Ovary (tissue), 7 donors: ENCODE measurements at regions not wholly inside any gene's neighbourhood (a gene's known extent, or its start where the extent isn't known, plus 50 kb on each side); places are given as distances from the start of the nearest gene placed in this dataset.

ENCODE experiments used
- DNase-seq, 5 donors: peaks; one replicate each; pipeline ENCODE4 v3.0.0-alpha.2; 2019 to 2020
- H3K27ac ChIP-seq, 2 donors: fragments of 200-600 bp; one replicate each; pipeline versions ENCODE4 v1.5.1 to v1.8.0; 2019 to 2022
- H3K27me3 ChIP-seq: fragments of 200-600 bp; one replicate; pipeline ENCODE4 v1.8.0; 2022
- H3K36me3 ChIP-seq: fragments of 200-600 bp; sonication (generic); one replicate; pipeline ENCODE4 v1.5.1; 2019
- H3K4me1 ChIP-seq: one replicate; pipeline ENCODE4 v1.8.1; 2013; ENCODE audit warnings: mild to moderate bottlenecking, moderate library complexity; ENCODE audit not compliant: insufficient read depth
- H3K4me3 ChIP-seq: fragments of 200-600 bp; sonication (generic); one replicate; pipeline ENCODE4 v1.5.1; 2017
- H3K9me3 ChIP-seq, 2 donors: fragments of 200-600 bp in 1 of 2; sonication (generic) in 1 of 2; one replicate each; pipeline versions ENCODE4 v1.5.1 to v1.8.1; 2013 to 2019; ENCODE audit warnings: mild to moderate bottlenecking in 1 of 2, moderate library complexity in 1 of 2
- EP300 ChIP-seq: sonication (generic); formaldehyde crosslinking; IDR thresholded peaks from one replicate; pipeline ENCODE4 v1.6.1; 2017; ENCODE audit warnings: antibody characterized with exemption
- POLR2A ChIP-seq: fragments of 450-650 bp; IDR thresholded peaks from one replicate; pipeline ENCODE4 v1.6.1; 2017; ENCODE audit warnings: antibody characterized with exemption, mild to moderate bottlenecking, moderate library complexity
- WGBS, 3 donors: extraction: QIAGEN DNeasy Blood & Tissue Kit in 1 of 3; methylation state at CpG; one replicate each; pipeline versions ENCODE4 v1.1.5 to v1.1.7; 2013 to 2017; 5-methylcytosine and 5-hydroxymethylcytosine counted together
- intact Hi-C, 4 donors: fragments of 100-400 bp; cut with DNase I; formaldehyde crosslinking; loops; one replicate each; pipeline versions ENCODE4 v1.11.0 to v1.15.1; 2022 to 2023
- TF ChIP-seq, protein P1 (sequence below), 3 donors: fragments of 450-650 bp in 2 of 3; fragments of 200-600 bp in 1 of 3; IDR thresholded peaks; one replicate each; pipeline versions ENCODE4 v1.5.1 to v1.8.0; 2016 to 2022; ENCODE audit warnings: antibody characterized with exemption in 3 of 3, mild to moderate bottlenecking in 1 of 3
- donor health status: DM: no; HTN: no; CAD: no; lungs with moderate emphysema.
- donor health status: DM: no; HTN: no; CAD: no.
- donor health status: Bipolar disorder and iron deficiency.
- donor health status: DM: no; HTN: no; CAD: no.
- donor health status: DM: yes; HTN: yes; CAD: no.

DNA sequence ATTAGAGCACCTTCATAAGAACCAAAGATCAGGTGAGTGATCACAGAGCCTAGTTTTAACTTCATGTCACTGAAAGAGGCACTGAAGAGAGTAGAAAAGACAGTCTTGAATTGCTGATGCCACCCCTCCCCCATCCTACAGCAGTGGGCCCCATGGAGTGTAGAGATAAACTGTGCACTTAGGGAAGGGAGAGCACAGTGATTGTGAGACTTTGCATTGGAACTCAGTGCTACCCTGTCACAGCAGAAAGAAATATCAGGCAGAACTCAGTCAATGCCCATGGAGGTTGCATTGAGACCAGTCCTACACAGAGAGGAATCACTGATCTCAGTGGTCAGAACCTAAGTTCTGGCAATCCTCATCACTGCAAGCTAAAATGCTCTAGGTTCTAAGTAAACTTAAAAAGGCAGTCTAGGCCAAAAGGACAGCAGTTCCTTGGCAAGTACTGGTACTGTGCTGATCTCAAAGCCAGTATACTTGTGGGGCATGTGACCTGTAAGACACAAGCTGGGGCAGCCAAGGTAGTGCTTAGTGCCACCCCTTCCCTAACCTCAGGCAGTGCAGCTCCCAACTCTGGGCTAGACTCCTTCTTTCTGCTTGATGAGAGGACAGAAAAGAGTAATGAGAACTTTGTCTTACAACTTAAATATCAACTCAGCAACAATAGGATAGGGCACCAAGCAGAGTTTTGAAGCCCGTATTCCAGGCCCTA lies 94.1 kb downstream of the FSCB start:
- intact Hi-C loops = no loop called here
- WGBS, 3 donors = 76 to 89% (median 83%) methylated on average over 1 of the region's 1 CpG
- no peaks in the 10 kb centered on the region for H3K9me3 ChIP-seq

GRCh38 chr14:44405011-44405486 lies 102.0 kb downstream of the FSCB start:
- intact Hi-C loops = no loop called here
- DNase-seq = no peak
- Histone ChIP-seq H3K4me1 (no peaks in the 10 kb centered on the region), H3K27me3 (no peaks in the 10 kb centered on the region), H3K4me3 (no peak overlapping the region), H3K9me3 (no peaks in the 10 kb centered on the region), H3K36me3 (no peaks in the 10 kb centered on the region), H3K27ac (no peak overlapping the region)
- TF ChIP-seq EP300 (no peak), POLR2A (no peak)
- TF ChIP-seq, protein P1, sequence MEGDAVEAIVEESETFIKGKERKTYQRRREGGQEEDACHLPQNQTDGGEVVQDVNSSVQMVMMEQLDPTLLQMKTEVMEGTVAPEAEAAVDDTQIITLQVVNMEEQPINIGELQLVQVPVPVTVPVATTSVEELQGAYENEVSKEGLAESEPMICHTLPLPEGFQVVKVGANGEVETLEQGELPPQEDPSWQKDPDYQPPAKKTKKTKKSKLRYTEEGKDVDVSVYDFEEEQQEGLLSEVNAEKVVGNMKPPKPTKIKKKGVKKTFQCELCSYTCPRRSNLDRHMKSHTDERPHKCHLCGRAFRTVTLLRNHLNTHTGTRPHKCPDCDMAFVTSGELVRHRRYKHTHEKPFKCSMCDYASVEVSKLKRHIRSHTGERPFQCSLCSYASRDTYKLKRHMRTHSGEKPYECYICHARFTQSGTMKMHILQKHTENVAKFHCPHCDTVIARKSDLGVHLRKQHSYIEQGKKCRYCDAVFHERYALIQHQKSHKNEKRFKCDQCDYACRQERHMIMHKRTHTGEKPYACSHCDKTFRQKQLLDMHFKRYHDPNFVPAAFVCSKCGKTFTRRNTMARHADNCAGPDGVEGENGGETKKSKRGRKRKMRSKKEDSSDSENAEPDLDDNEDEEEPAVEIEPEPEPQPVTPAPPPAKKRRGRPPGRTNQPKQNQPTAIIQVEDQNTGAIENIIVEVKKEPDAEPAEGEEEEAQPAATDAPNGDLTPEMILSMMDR (IDR thresholded peaks at IDR 0.05) = no peak
- WGBS, 3 donors = 59 to 63% (median 61%) methylated on average over 5 of the region's 5 CpGs

More for the DNA sequence above, 94.1 kb downstream of the FSCB start:
- DNase-seq = no peak
- TF ChIP-seq EP300 (no peak), POLR2A (no peak)
- TF ChIP-seq, protein P1 (IDR thresholded peaks at IDR 0.05) = no peak
- no peaks in the 10 kb centered on the region for H3K4me1 ChIP-seq
- H3K36me3 ChIP-seq = no peaks in the 10 kb centered on the region
- no peaks in the 10 kb centered on the region for H3K27me3 ChIP-seq
- no peak overlapping the region for H3K4me3 ChIP-seq
- no peak overlapping the region for H3K27ac ChIP-seq

DNA sequence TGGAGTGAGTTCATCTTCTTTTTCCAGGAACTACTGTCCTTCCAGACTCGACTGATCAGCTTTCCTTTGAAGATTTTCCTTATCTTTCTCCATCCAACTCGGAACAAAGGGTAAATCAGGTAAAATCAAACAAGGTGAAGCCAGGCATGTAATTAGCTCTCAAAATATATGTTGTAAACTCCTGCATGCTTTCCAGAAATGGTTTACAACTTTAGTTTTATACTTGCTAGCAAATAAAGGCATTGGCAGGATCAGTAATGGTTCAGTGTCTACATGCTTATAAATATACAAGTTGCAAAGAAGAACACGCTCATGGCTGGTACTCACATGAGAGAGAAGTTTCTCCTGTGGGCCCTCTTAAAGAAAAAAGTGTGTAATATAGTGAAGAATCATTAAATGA lies 102.5 kb downstream of the FSCB start:
- intact Hi-C loops = no loop called here
- Histone ChIP-seq H3K27ac (no peak overlapping the region), H3K4me1 (no peaks in the 10 kb centered on the region), H3K9me3 (no peaks in the 10 kb centered on the region), H3K36me3 (no peaks in the 10 kb centered on the region), H3K4me3 (no peak overlapping the region), H3K27me3 (no peaks in the 10 kb centered on the region)
- no peak for DNase-seq
- TF ChIP-seq POLR2A = no peak
- TF ChIP-seq EP300 = no peak
- TF ChIP-seq, protein P1 (IDR thresholded peaks at IDR 0.05) = no peak
- 78 to 79% (median 78%) methylated on average over 3 of the region's 3 CpGs for WGBS, 3 donors

GRCh38 chr14:44404036-44404435 lies 103.0 kb downstream of the FSCB start:
- intact Hi-C loops = no loop called here
- 82 to 86% (median 83%) methylated on average over 1 of the region's 1 CpG for WGBS, 3 donors

More at GRCh38 chr14:44404036-44404435, 103.0 kb downstream of the FSCB start:
- H3K27me3 ChIP-seq = no peaks in the 10 kb centered on the region
- no peaks in the 10 kb centered on the region for H3K9me3 ChIP-seq
- no peak for DNase-seq
- no peak overlapping the region for H3K4me3 ChIP-seq
- TF ChIP-seq, protein P1 (IDR thresholded peaks at IDR 0.05) = no peak
- no peak for TF ChIP-seq POLR2A
- no peak for TF ChIP-seq EP300
- H3K4me1 ChIP-seq = no peaks in the 10 kb centered on the region
- no peak overlapping the region for H3K27ac ChIP-seq
- H3K36me3 ChIP-seq = no peaks in the 10 kb centered on the region
